IPS-15b (cell line): ENCODE measurements at regions not wholly inside any gene's neighbourhood (a gene's known extent, or its start where the extent isn't known, plus 50 kb on each side); places are given as distances from the start of the nearest gene placed in this dataset.
"Not testable (repeated sequence)": the region's sequence is repeated elsewhere in the genome, so short reads cannot be mapped to it uniquely, and the experiment has no call there.

Source experiments
- H3K27me3 ChIP-seq: one replicate; pipeline ENCODE4 v1.6.1; 2013; ENCODE audit warnings: low read length; ENCODE audit not compliant: control insufficient read depth, insufficient read depth
- H3K36me3 ChIP-seq: one replicate; pipeline ENCODE4 v1.6.1; 2013; ENCODE audit warnings: low read length; ENCODE audit not compliant: control insufficient read depth, insufficient read depth
- H3K4me1 ChIP-seq: one replicate; pipeline ENCODE4 v1.6.1; 2013; ENCODE audit warnings: mild to moderate bottlenecking, low read length; ENCODE audit not compliant: control insufficient read depth, insufficient read depth
- H3K4me3 ChIP-seq: one replicate; pipeline ENCODE4 v1.5.1; 2013; ENCODE audit warnings: low read depth, low read length
- H3K9ac ChIP-seq: one replicate; pipeline ENCODE4 v1.6.1; 2013; ENCODE audit warnings: low read depth, mild to moderate bottlenecking, low read length
- H3K9me3 ChIP-seq: one replicate; pipeline ENCODE4 v1.6.1; 2013; ENCODE audit warnings: mild to moderate bottlenecking, low read length; ENCODE audit not compliant: control insufficient read depth, insufficient read depth

DNA sequence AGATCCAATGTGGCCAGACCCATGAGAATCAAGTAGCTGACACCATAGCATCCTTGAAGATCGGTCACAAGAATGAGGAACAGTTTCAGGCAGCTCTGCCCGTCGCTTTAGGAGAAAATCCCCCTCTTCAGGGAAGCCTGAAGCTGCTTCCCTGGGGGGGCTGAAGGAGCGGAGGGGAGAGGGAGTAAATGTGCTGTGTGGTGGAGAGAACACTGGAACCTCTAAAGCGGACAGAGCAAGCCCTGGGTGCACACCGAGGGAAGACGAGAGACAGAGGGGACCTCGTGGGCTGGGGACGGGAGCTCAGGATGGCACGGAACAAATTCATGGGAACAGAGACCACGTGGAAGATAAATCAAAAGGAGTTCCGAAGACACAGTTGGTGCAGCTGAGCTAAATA lies 154.3 kb downstream of the NDUFA10 start:
- H3K36me3 ChIP-seq = no peaks in the 10 kb centered on the region
- no peak overlapping the region for H3K4me3 ChIP-seq
- peaks cover 2% of the 10 kb centered on the region for H3K27me3 ChIP-seq
- no peaks in the 10 kb centered on the region for H3K9me3 ChIP-seq
- H3K9ac ChIP-seq = no peak overlapping the region
- H3K4me1 ChIP-seq = no peaks in the 10 kb centered on the region

- H3K4me1 ChIP-seq = no peaks in the 10 kb centered on the region
- no peak overlapping the region for H3K4me3 ChIP-seq
- H3K36me3 ChIP-seq = no peaks in the 10 kb centered on the region
- H3K9me3 ChIP-seq = no peaks in the 10 kb centered on the region
- H3K27me3 ChIP-seq = peaks cover 2% of the 10 kb centered on the region
- no peak overlapping the region for H3K9ac ChIP-seq
Measured at GRCh38 chr2:239870276-239870675, 154.9 kb downstream of the NDUFA10 start.

- Histone ChIP-seq H3K4me1 (no peaks in the 10 kb centered on the region), H3K9ac (no peak overlapping the region), H3K36me3 (no peaks in the 10 kb centered on the region), H3K4me3 (no peak overlapping the region), H3K27me3 (peaks cover 2% of the 10 kb centered on the region), H3K9me3 (no peaks in the 10 kb centered on the region)
Measured at GRCh38 chr2:239869272-239870155, 155.6 kb downstream of the NDUFA10 start.

GRCh38 chr2:239868556-239869181 lies 156.5 kb downstream of the NDUFA10 start:
- Histone ChIP-seq H3K9me3 (no peaks in the 10 kb centered on the region), H3K36me3 (no peaks in the 10 kb centered on the region), H3K4me1 (no peaks in the 10 kb centered on the region), H3K27me3 (peaks cover 2% of the 10 kb centered on the region), H3K9ac (no peak overlapping the region), H3K4me3 (no peak overlapping the region)

- H3K9ac ChIP-seq = no peak overlapping the region
- H3K36me3 ChIP-seq = no peaks in the 10 kb centered on the region
- no peaks in the 10 kb centered on the region for H3K9me3 ChIP-seq
- peaks cover 2% of the 10 kb centered on the region for H3K27me3 ChIP-seq
- no peak overlapping the region for H3K4me3 ChIP-seq
- no peaks in the 10 kb centered on the region for H3K4me1 ChIP-seq
Measured at GRCh38 chr2:239866778-239867177, 158.4 kb downstream of the NDUFA10 start.

GRCh38 chr2:239866350-239866749 lies 158.8 kb downstream of the NDUFA10 start:
- Histone ChIP-seq H3K4me1 (no peaks in the 10 kb centered on the region), H3K9ac (no peak overlapping the region), H3K27me3 (peaks cover 2% of the 10 kb centered on the region), H3K4me3 (no peak overlapping the region), H3K9me3 (no peaks in the 10 kb centered on the region), H3K36me3 (no peaks in the 10 kb centered on the region)

GRCh38 chr2:239865856-239866255 lies 159.3 kb downstream of the NDUFA10 start:
- H3K27me3 ChIP-seq, H3K4me3 ChIP-seq, H3K9ac ChIP-seq, H3K4me1 ChIP-seq, H3K9me3 ChIP-seq, H3K36me3 ChIP-seq: not testable (repeated sequence)

- Histone ChIP-seq H3K9ac (no peak overlapping the region), H3K9me3 (no peaks in the 10 kb centered on the region), H3K4me1 (no peaks in the 10 kb centered on the region), H3K27me3 (no peaks in the 10 kb centered on the region), H3K36me3 (no peaks in the 10 kb centered on the region), H3K4me3 (no peak overlapping the region)
Measured at GRCh38 chr2:239865059-239865639, 160.0 kb downstream of the NDUFA10 start.

GRCh38 chr2:239864247-239865058 lies 160.7 kb downstream of the NDUFA10 start:
- no peaks in the 10 kb centered on the region for H3K36me3 ChIP-seq
- H3K9ac ChIP-seq = no peak overlapping the region
- H3K4me3 ChIP-seq = no peak overlapping the region
- H3K9me3 ChIP-seq = no peaks in the 10 kb centered on the region
- no peaks in the 10 kb centered on the region for H3K4me1 ChIP-seq
- no peaks in the 10 kb centered on the region for H3K27me3 ChIP-seq

GRCh38 chr2:239862613-239863012 lies 162.5 kb downstream of the NDUFA10 start:
- Histone ChIP-seq H3K4me3 (no peak overlapping the region), H3K36me3 (no peaks in the 10 kb centered on the region), H3K27me3 (no peaks in the 10 kb centered on the region), H3K4me1 (no peaks in the 10 kb centered on the region), H3K9me3 (no peaks in the 10 kb centered on the region), H3K9ac (no peak overlapping the region)

- no peaks in the 10 kb centered on the region for H3K27me3 ChIP-seq
- no peak overlapping the region for H3K9ac ChIP-seq
- no peaks in the 10 kb centered on the region for H3K9me3 ChIP-seq
- no peaks in the 10 kb centered on the region for H3K36me3 ChIP-seq
- H3K4me3 ChIP-seq = no peak overlapping the region
- no peaks in the 10 kb centered on the region for H3K4me1 ChIP-seq
Measured at GRCh38 chr2:239858179-239858578, 167.0 kb downstream of the NDUFA10 start.
